OCI-LY1 (cell line): ENCODE measurements at regions not wholly inside any gene's neighbourhood (a gene's known extent, or its start where the extent isn't known, plus 50 kb on each side); places are given as distances from the start of the nearest gene placed in this dataset.

Experiments
- H2AFZ ChIP-seq: fragments of 200-600 bp; sonication (generic), shearing (Covaris generic); 2 replicates; pipeline ENCODE4 v1.6.0; 2014; ENCODE audit warnings: antibody characterized with exemption, mild to moderate bottlenecking, low read length
- H3F3A ChIP-seq: fragments of 200-600 bp; sonication (generic), shearing (Covaris generic); 2 replicates; pipeline ENCODE4 v1.6.0; 2014; ENCODE audit warnings: mild to moderate bottlenecking, antibody characterized with exemption, low read length, moderate library complexity; ENCODE audit not compliant: insufficient read depth
- H3K27ac ChIP-seq: fragments of 200-600 bp; sonication (generic); 2 replicates; pipeline ENCODE4 v1.5.1; 2014; ENCODE audit warnings: low read length, mixed run types, mild to moderate bottlenecking, low read depth; ENCODE audit not compliant: poor library complexity, severe bottlenecking
- H3K27me3 ChIP-seq: fragments of 200-600 bp; sonication (generic); 2 replicates; pipeline ENCODE4 v1.6.0; 2014; ENCODE audit warnings: antibody characterized with exemption, mild to moderate bottlenecking, low read length, moderate library complexity; ENCODE audit not compliant: insufficient read depth
- H3K36me3 ChIP-seq: fragments of 200-600 bp; sonication (generic); 2 replicates; pipeline ENCODE4 v1.6.1; 2014; ENCODE audit warnings: mild to moderate bottlenecking, antibody characterized with exemption, low read length, moderate library complexity, mixed read lengths; ENCODE audit not compliant: insufficient read depth
- H3K4me1 ChIP-seq: fragments of 200-600 bp; sonication (generic); 2 replicates; pipeline ENCODE4 v1.5.1; 2014; ENCODE audit warnings: mild to moderate bottlenecking, low read length, moderate library complexity; ENCODE audit not compliant: insufficient read depth, severe bottlenecking
- H3K4me2 ChIP-seq: fragments of 200-600 bp; sonication (generic), shearing (Covaris generic); 2 replicates; pipeline ENCODE4 v1.6.1; 2014; ENCODE audit warnings: low read length
- H3K4me3 ChIP-seq: fragments of 200-600 bp; sonication (generic); 2 replicates; pipeline ENCODE4 v1.5.1; 2014; ENCODE audit warnings: low read length, low read depth, mild to moderate bottlenecking, mixed read lengths; ENCODE audit not compliant: poor library complexity, severe bottlenecking
- H3K79me2 ChIP-seq: fragments of 200-600 bp; shearing (Covaris generic); 2 replicates; pipeline ENCODE4 v1.6.1; 2016; ENCODE audit warnings: mixed run types, low read length, mixed read lengths; ENCODE audit not compliant: insufficient read depth
- H3K9ac ChIP-seq: fragments of 200-600 bp; sonication (generic), shearing (Covaris generic); 2 replicates; pipeline ENCODE4 v1.6.1; 2014; ENCODE audit warnings: mild to moderate bottlenecking, low read length, mixed read lengths
- H3K9me2 ChIP-seq: fragments of 200-600 bp; sonication (generic), shearing (Covaris generic); 2 replicates; pipeline ENCODE4 v1.6.1; 2014; ENCODE audit warnings: low read depth, mild to moderate bottlenecking, low read length, mixed read lengths
- H3K9me3 ChIP-seq: fragments of 200-600 bp; shearing (Covaris generic); 2 replicates; pipeline ENCODE4 v1.6.1; 2014; ENCODE audit warnings: low read length, mixed read lengths
- H4K20me1 ChIP-seq: fragments of 200-600 bp; sonication (generic), shearing (Covaris generic); 2 replicates; pipeline ENCODE4 v1.6.0; 2016; ENCODE audit warnings: mild to moderate bottlenecking, low read length; ENCODE audit not compliant: insufficient read depth
- CTCF ChIP-seq: fragments of 200-600 bp; sonication (generic), shearing (Covaris generic); IDR thresholded peaks from 2 replicates; pipeline ENCODE4 v1.5.1; 2017; ENCODE audit warnings: mild to moderate bottlenecking, antibody characterized with exemption, low read length, moderate library complexity, mixed read lengths
- EZH2 ChIP-seq: fragments of 200-600 bp; sonication (generic), shearing (Covaris generic); IDR thresholded peaks from 2 replicates; pipeline ENCODE4 v1.8.0; 2017; ENCODE audit warnings: borderline replicate concordance, mixed run types, mild to moderate bottlenecking, antibody characterized with exemption, low read length, moderate library complexity, mixed read lengths

GRCh38 chr10:124180044-124180745, 86.8 kb upstream of the CHST15 start:
- H3K36me3 ChIP-seq, result no peaks in the 10 kb centered on the region
- no peaks in the 10 kb centered on the region for H3K9me2 ChIP-seq
- TF ChIP-seq EZH2 (no peak), CTCF (no peak)
- H2AFZ ChIP-seq, result no peak overlapping the region
- no peak overlapping the region for H3K4me3 ChIP-seq
- no peak overlapping the region for H3K27ac ChIP-seq
- H3K4me1 ChIP-seq, result peaks cover 8% of the 10 kb centered on the region
- no peak overlapping the region for H3K9ac ChIP-seq
- no peaks in the 10 kb centered on the region for H3F3A ChIP-seq
- H4K20me1 ChIP-seq, result no peaks in the 10 kb centered on the region
- H3K27me3 ChIP-seq, result no peaks in the 10 kb centered on the region; the same call in 1 of the 2 replicates
- H3K9me3 ChIP-seq, result no peaks in the 10 kb centered on the region
- H3K4me2 ChIP-seq, result no peak overlapping the region
- H3K79me2 ChIP-seq, result no peaks in the 10 kb centered on the region

DNA sequence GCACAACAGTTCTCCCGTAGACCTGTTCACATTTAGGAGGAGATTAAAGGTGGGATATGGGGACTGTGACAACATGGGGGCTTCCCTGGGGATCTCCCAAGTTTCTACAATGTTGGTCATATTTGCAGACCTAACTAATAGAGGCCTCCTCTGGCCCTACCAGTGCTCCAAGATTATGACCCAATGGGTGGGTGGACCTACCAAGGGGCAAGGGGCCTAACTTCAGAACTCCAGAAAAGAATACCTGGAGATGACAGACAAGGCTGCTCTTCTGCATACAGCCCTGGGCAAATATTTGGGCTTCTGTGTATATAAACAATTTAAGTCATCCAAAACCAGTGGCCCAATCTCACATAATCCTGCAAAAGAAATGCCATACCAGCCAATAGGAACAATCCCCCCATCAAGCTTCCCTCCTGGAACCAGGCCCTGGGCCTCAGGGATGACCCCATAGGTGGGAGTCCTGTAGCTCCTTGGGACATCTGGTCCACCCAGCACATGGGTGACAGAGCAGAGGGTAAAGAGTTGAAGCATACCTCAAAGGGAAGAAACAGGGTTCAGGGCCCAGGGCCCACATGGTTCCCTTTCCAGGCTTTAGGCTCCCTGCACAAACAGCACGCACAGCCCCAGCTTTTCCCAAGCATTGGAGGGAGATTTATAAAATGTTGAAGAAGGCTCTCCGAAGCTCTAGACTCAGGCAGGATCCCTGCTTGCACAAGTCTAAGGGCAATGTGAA, 86.1 kb upstream of the CHST15 start:
- Histone ChIP-seq H3K9me2 (no peaks in the 10 kb centered on the region), H3K27me3 (no peaks in the 10 kb centered on the region; the same call in 1 of the 2 replicates), H4K20me1 (no peaks in the 10 kb centered on the region), H3K79me2 (no peaks in the 10 kb centered on the region), H3K9ac (no peak overlapping the region), H3K9me3 (no peaks in the 10 kb centered on the region), H3K4me2 (no peak overlapping the region), H3K36me3 (no peaks in the 10 kb centered on the region), H3F3A (no peaks in the 10 kb centered on the region), H3K27ac (no peak overlapping the region), H2AFZ (no peak overlapping the region), H3K4me3 (no peak overlapping the region), H3K4me1 (peaks cover 8% of the 10 kb centered on the region)
- no peak for TF ChIP-seq CTCF
- TF ChIP-seq EZH2, result no peak

DNA sequence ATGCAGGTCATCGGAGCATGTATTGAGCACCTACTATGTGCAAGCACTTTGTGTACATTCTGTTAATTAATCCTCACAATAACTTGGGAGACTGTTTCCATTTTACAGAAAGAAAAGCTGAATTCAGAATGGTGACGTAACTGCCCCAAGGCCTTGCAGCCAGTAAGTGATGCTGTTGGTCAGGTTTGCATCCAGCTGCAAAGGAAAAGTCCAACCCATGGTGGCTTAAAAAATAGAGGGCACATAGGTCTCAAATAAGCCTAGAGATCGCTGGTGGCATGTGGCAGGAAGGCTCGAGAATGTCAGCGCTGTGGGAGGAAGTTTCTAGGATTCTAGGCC, 83.8 kb upstream of the CHST15 start:
- Histone ChIP-seq H3K9ac (no peak overlapping the region), H3F3A (no peaks in the 10 kb centered on the region), H2AFZ (no peak overlapping the region), H3K36me3 (no peaks in the 10 kb centered on the region), H3K9me3 (no peaks in the 10 kb centered on the region), H3K79me2 (no peaks in the 10 kb centered on the region), H4K20me1 (no peaks in the 10 kb centered on the region), H3K4me1 (peaks cover 8% of the 10 kb centered on the region), H3K4me3 (no peak overlapping the region), H3K9me2 (no peaks in the 10 kb centered on the region), H3K27ac (no peak overlapping the region), H3K27me3 (peaks cover 10% of the 10 kb centered on the region), H3K4me2 (no peak overlapping the region)
- TF ChIP-seq EZH2, result no peak
- TF ChIP-seq CTCF, result no peak
